Glutamatergic neuron (in vitro differentiated cells): ENCODE measurements at regions not wholly inside any gene's neighbourhood (a gene's known extent, or its start where the extent isn't known, plus 50 kb on each side); places are given as distances from the start of the nearest gene placed in this dataset.

Experiments
- DNase-seq: peaks from one replicate; pipeline ENCODE4 v3.0.0; 2022
- H3K27ac Mint-ChIP-seq: one replicate; pipeline ENCODE4 v1.8.0; 2020; ENCODE audit warnings: mild to moderate bottlenecking, mixed read lengths, inconsistent platforms; ENCODE audit not compliant: unreplicated experiment
- H3K27me3 Mint-ChIP-seq: one replicate; pipeline ENCODE4 v1.8.0; 2020; ENCODE audit warnings: mild to moderate bottlenecking, moderate library complexity, mixed read lengths, inconsistent platforms; ENCODE audit not compliant: unreplicated experiment
- H3K36me3 Mint-ChIP-seq: one replicate; pipeline ENCODE4 v1.8.0; 2020; ENCODE audit warnings: mild to moderate bottlenecking, mixed read lengths, inconsistent platforms; ENCODE audit not compliant: unreplicated experiment
- H3K4me1 Mint-ChIP-seq: one replicate; pipeline ENCODE4 v1.8.0; 2020; ENCODE audit warnings: mild to moderate bottlenecking, low read depth, mixed read lengths, inconsistent platforms; ENCODE audit not compliant: unreplicated experiment
- H3K4me3 Mint-ChIP-seq: one replicate; pipeline ENCODE4 v1.8.0; 2020; ENCODE audit warnings: mild to moderate bottlenecking, mixed read lengths, inconsistent platforms; ENCODE audit not compliant: unreplicated experiment
- H3K9me3 Mint-ChIP-seq: one replicate; pipeline ENCODE4 v1.8.0; 2020; ENCODE audit warnings: mild to moderate bottlenecking, moderate library complexity, mixed read lengths, inconsistent platforms; ENCODE audit not compliant: unreplicated experiment
- CTCF ChIP-seq: fragments of 200-600 bp; sonication (generic); IDR thresholded peaks from one replicate; pipeline ENCODE4 v1.5.0; 2021; ENCODE audit not compliant: partially characterized antibody, unreplicated experiment

DNA sequence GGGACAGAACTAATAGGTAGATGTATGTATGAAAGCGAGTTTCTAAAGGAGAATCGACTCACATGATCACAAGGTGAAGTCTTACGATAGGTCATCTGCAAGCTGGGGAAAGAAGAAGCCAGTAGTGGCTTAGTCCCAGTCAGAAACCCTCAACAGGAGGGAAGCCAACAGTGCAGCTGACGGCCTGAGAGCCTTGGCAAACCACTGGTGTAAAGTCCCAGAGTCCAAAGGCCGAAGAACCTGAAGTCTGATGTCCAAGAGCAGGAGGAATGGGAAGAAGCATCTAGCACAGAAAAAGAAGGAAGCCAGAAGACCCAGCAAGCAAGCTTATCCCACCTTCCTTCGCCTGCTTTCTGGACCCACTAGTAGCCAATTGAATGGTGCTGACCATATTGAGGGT, 507.6 kb upstream of the ARGLU1 start:
- no peak for DNase-seq
- Mint-ChIP-seq H3K36me3 (peaks cover 14% of the 10 kb centered on the region), H3K4me3 (no peak overlapping the region), H3K27me3 (peaks cover 2% of the 10 kb centered on the region), H3K9me3 (peaks cover 4% of the 10 kb centered on the region), H3K4me1 (peaks cover 20% of the 10 kb centered on the region), H3K27ac (no peak overlapping the region)
- no peak for TF ChIP-seq CTCF

DNA sequence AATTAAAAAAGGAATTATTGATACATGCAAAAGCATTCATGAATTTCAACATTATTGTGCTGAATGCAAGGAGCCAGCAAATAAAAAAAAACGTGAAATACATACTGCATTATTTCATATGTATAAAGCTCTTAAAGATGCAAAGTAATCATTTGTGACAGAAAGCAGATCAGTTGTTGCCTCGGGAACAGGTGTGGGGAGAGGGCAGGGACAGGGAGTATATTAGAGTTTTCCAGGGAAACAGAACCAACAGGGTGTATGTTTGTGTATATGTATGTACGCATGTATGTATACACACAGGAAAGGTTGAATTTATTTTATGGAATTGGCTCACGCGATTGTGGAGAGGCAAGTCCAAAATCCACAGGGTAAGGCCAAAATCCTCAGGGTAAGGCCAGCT, 502.9 kb upstream of the ARGLU1 start:
- Mint-ChIP-seq H3K4me1 (peaks cover 26% of the 10 kb centered on the region), H3K4me3 (no peak overlapping the region), H3K27me3 (peaks cover under 1% of the 10 kb centered on the region), H3K27ac (no peak overlapping the region), H3K9me3 (no peaks in the 10 kb centered on the region), H3K36me3 (peaks cover 11% of the 10 kb centered on the region)
- DNase-seq, result no peak
- TF ChIP-seq CTCF, result no peak

GRCh38 chr13:107069108-107069776, 501.3 kb upstream of the ARGLU1 start:
- TF ChIP-seq CTCF, result no peak
- Mint-ChIP-seq H3K9me3 (peaks cover 5% of the 10 kb centered on the region), H3K27ac (no peak overlapping the region), H3K4me1 (peaks cover 41% of the 10 kb centered on the region), H3K4me3 (no peak overlapping the region), H3K27me3 (peaks cover 5% of the 10 kb centered on the region), H3K36me3 (no peaks in the 10 kb centered on the region)
- no peak for DNase-seq

DNA sequence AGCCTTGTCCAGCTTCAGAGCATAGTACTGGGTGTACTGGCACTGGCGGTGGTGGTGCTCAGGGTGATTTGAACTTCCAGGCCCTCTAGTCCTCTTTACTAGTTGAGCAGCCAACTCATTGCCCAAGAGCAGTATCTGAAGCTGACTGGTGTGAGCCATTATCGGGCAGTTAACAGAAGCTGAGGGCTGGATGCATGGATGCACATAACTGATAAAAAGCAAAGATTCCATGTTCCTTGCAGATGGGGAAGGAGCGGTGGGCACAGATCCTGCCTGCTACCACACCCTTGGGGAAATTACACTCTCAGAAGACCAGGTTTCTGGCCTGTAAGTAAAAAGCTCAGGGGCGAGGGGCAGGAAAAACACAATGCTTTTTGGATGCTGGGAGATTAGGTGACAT, 499.4 kb upstream of the ARGLU1 start:
- peaks cover 5% of the 10 kb centered on the region for H3K9me3 Mint-ChIP-seq

More for the DNA sequence above, 499.4 kb upstream of the ARGLU1 start:
- Mint-ChIP-seq H3K4me1 (peaks cover 39% of the 10 kb centered on the region), H3K4me3 (no peak overlapping the region), H3K27ac (peak overlapping the region; percentile 87), H3K36me3 (no peaks in the 10 kb centered on the region), H3K27me3 (peaks cover 5% of the 10 kb centered on the region)
- DNase-seq, result no peak
- no peak for TF ChIP-seq CTCF
